ENCODE measurements at regions not wholly inside any gene's neighbourhood (a gene's known extent, or its start where the extent isn't known, plus 50 kb on each side); places are given as distances from the start of the nearest gene placed in this dataset.
"Not testable (repeated sequence)": the region's sequence is repeated elsewhere in the genome, so short reads cannot be mapped to it uniquely, and the experiment has no call there.

GRCh38 chr6:130557481-130558112 lies 191.8 kb downstream of the TMEM200A start:
- DNase-seq (ENCODE audit: low read depth) = no peak

DNA sequence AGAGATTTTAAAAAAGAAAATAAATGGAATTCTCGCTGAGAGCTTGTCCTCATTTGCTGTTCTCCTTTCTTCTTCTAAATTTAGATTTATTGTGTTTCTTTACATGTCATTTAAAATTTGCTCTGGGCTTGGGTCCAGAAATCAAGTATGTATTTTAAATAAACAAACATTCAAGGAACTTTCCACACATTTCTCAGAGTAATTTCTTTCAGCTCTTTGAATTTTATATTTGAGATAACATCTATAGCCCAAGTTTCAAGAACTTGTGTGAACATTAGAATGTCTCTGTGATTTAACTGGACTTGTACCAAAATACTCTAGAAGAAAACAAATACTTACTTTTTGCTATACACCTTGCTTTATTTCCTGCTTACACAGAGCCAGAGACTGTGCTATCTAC lies 192.3 kb downstream of the TMEM200A start:
- DNase-seq (ENCODE audit: low read depth) = no peak

DNA sequence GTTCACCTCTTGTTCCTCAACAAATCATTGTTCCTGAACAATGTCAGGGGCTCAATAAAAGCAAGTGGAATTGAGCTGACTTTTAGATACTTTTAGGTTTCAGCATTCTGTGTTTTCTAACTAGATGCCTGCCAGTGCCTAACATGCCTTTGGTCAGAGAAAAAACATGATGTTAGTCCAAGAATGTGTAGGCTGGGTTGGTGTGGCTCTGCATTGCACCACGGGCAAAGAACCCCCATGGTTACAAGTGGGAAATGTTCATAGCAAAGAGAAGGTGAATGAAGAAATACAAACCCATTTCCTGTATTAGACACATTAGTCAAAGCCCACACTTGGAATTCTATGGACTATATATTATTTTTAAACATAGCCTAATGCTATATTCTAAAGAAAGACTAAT lies 193.3 kb downstream of the TMEM200A start:
- DNase-seq (ENCODE audit: low read depth) = no peak

GRCh38 chr6:130560231-130560630 lies 194.4 kb downstream of the TMEM200A start:
- DNase-seq (ENCODE audit: low read depth) = peak; percentile 77

DNA sequence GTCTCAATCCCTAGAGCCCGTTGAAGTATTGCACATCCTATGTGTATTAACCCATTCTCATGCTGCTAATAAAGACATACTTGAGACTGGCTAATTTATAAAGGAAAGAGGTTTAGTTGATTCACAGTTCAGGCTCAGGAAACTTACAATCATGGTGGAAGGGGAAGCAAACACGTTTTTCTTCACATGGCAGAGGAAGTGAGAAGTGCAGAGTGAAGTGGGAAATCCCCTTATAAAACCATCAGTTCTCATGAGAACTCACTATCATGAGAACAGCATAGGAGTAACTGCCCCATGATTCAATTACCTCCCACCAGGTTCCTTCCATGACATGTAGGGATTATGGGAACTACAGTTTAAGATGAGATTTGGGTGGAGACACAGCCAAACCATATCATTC lies 195.3 kb downstream of the TMEM200A start:
- not testable (repeated sequence) for DNase-seq (ENCODE audit: low read depth)

- DNase-seq (ENCODE audit: low read depth) = no peak
Measured at GRCh38 chr6:130565696-130566095, 199.9 kb downstream of the TMEM200A start.

GRCh38 chr6:130574146-130574545 lies 208.3 kb downstream of the TMEM200A start:
- peak; percentile 57 for DNase-seq (ENCODE audit: low read depth)

GRCh38 chr6:130575557-130575956 lies 209.7 kb downstream of the TMEM200A start:
- DNase-seq (ENCODE audit: low read depth) = no peak

- peak; percentile 74 for DNase-seq (ENCODE audit: low read depth)
Measured at GRCh38 chr6:130575971-130576370, 210.2 kb downstream of the TMEM200A start.

DNA sequence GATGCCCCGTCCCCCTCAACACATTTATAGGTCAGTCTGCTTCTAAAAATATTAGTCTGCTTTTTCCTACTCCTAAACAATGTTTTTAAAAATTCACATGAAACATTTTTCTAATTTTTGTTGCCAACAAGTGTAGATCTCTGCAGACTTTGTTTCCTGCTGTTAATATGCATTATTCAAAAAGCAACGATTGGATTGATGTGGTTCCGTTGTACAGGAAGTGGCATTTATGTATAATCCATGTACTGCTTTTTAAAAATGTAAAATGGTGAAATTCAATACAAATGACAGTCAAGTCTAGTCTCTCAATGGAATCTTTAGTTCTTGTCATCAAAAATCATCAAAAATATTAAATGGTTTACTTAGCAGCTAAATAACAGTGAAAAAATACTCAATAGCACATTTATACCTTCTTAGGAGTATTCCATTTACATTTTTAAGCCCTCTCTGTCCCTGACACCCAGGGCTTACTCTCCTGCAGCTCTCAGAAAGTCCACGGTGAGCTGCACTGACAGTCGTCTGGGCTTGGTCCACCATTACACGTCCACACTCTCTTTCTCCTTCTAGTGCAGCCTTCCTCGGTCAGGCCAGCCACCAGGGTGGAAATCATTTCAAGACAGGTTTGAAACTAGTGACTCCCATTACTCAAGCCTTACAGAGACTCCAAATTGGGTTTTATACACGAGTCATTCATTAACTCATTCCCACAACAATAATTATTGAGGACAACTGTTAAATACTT lies 211.5 kb downstream of the TMEM200A start:
- no peak for DNase-seq (ENCODE audit: low read depth)

DNA sequence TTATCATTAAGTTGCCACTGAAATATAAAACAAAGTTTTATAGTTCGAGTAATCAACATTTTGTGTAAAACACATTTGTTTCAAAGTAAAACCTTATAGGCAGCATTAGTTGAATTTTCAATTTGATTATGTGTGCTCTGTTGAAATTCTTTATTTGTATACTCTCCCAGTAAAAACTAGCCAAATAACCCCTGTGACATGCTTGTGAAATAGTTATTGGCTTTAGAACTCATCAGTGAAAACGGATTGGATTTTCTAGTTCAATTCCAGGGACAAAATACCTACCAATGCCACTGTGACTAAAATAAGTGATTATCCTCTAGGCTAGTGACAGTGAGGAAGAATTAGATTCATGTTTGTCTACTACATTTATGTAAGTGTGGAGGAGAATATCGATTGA lies 212.9 kb downstream of the TMEM200A start:
- DNase-seq (ENCODE audit: low read depth) = no peak

- no peak for DNase-seq (ENCODE audit: low read depth)
Measured at GRCh38 chr6:130583268-130583667, 217.5 kb downstream of the TMEM200A start.

GRCh38 chr6:130585587-130585986 lies 219.8 kb downstream of the TMEM200A start:
- DNase-seq (ENCODE audit: low read depth) = peak; percentile 71

- DNase-seq (ENCODE audit: low read depth) = peak; percentile 85
Measured at GRCh38 chr6:130587778-130588520, 222.1 kb downstream of the TMEM200A start.

DNA sequence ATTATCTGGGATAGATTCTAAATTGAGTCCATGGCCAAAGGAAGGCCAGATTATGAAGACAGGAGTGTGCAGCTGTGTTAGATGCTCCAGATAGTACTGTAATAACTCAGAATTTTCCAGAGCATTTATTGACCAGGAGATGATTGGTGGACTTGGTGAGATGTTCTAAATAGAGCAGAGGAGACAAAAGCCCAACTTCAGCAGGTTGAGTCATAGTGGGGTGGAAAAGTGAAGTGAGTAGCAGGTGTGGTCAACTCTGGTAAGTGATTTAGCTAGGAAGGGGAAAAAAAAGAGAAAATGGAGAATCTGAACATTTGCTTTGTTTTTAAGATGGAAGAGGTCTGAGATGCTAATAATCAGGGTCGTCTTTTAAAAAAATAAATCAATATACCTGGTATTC lies 227.4 kb downstream of the TMEM200A start:
- DNase-seq (ENCODE audit: low read depth) = no peak

DNA sequence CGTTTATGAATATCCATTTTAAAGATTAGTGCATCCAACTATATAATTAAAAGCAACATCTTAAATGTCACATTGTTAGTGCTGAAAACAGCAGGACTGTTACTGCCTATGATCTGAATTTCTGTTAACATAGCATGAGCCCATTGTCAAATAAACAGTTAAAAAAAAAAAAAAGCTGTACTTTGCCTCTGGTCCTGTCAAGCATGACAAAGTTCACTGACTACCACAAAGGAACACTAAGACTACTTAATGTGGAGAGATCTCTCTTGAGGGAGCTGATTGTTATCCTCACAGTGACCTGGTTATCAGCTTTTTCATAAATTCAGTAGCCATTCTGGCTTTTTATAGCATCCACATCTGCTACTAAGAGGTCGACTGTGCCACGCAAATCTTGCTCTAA lies 228.1 kb downstream of the TMEM200A start:
- DNase-seq (ENCODE audit: low read depth) = no peak

GRCh38 chr6:130598021-130598989 lies 228.9 kb upstream of the SMLR1 start:
- peak; percentile 83 for DNase-seq (ENCODE audit: low read depth)

- peak; percentile 95 for DNase-seq (ENCODE audit: low read depth)
Measured at GRCh38 chr6:130600880-130601341, 226.3 kb upstream of the SMLR1 start.

- DNase-seq (ENCODE audit: low read depth) = peak; percentile 98
Measured at GRCh38 chr6:130602151-130602770, 224.9 kb upstream of the SMLR1 start.

DNA sequence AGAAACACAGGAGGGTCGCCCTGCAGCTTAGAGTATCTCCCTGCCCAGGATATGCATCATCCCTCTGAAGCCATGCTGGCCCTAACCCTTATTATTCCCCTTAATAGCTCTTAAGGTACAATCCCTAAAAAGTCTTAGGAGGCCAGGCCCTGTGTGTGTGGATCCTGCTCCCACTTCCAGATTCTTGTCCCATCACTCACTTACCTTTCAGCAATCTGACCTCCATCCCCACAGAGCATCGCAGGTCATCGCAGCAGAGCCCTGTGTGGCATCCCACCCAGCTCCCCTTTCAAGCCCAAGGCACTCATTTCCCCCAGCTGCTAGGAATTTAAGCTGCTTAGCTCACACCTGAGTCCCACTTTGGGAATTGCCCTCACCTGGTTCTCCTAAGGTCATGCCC lies 223.8 kb upstream of the SMLR1 start:
- DNase-seq (ENCODE audit: low read depth) = no peak

- DNase-seq (ENCODE audit: low read depth) = no peak
Measured at GRCh38 chr6:130604841-130605399, 222.3 kb upstream of the SMLR1 start.
